ENCODE measurements at regions not wholly inside any gene's neighbourhood (a gene's known extent, or its start where the extent isn't known, plus 50 kb on each side); places are given as distances from the start of the nearest gene placed in this dataset.

DNA sequence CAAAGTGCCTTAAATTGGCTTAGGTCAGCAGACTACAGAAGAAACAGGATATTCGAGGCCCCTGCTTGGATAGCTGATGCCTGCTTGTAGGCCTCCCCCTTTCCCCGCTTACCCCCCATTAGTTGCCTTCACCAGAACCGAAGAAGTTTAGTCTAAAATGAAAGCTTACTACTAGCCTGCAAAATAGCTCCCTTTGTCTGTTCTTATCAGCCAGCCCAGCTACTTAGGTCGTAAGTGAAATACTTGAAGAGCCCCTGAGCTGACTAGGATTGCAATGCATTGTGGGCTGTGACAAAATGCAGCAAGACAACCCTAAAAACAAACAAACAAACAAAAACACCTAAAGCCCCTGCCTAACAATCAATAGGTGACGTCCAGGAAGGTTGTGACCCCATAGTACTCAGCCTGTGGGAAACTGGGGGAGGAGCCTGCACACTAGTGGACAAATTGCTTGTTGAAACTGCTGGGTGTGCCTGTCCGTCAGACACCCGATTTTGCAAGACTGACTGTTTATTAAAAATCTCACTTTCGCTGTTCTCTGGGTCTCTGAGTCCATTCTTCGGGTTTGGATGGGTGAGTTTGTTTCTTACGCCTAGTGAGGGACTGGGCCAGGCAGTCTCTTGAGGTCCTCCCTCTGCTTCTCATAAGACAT, 105.0 kb upstream of the DUSP22 start:
- CTCF ChIA-PET, result interaction anchor here (1.1 to 6.3 kb wide), 4 partner anchors 14 to 338 kb away, joined by 3 to 77 read pairs (median 23); partner anchors contain the start of gene IRF4
- DNase-seq, result no peak
- Mint-ChIP-seq H3K27me3 (no peaks in the 10 kb centered on the region), H3K27ac (no peak overlapping the region), H3K4me3 (no peak overlapping the region), H3K36me3 (no peaks in the 10 kb centered on the region), H3K4me1 (peaks cover 40% of the 10 kb centered on the region), H3K9me3 (no peaks in the 10 kb centered on the region)

DNA sequence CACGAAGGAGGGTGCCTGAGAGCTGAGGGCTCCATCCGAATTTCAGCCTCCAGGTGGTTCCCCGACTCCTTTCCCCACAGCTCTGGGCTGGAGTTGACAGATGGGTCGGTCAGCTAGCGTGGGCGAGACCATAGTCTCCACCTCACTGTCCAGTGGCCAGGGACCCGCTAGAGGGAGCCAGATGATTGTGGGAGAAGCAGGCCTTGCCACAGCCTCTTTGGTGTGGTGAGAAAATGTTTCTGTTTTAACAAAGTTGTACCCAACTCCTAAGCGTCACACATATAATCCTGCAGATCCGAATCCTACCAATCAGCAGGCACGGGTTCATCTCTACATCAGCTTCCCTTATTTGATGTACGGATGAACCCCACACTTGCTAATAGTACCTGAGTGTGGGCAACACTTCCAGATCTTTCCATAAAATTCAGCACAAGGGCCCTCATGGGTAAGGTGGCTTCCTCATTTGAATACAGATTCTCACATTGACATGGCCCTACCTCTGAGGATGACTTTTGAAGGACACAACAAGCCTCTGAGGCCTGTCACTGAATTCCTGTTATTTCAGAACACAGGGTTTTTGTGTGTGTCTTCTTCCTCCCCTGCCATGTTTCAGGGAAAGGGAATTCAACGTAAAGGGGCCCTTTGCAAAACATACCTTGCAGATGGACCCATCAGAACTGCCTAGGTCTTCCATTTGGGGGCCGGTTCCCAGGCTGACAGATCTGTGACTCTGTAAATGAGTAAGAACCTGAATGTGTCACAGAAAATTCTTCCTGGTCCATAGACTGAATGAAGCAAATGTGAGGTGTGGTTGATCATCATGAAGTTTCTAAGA, 103.2 kb upstream of the DUSP22 start:
- Mint-ChIP-seq H3K27me3 (no peaks in the 10 kb centered on the region), H3K36me3 (no peaks in the 10 kb centered on the region), H3K27ac (peak overlapping the region; percentile 56), H3K9me3 (no peaks in the 10 kb centered on the region), H3K4me3 (no peak overlapping the region), H3K4me1 (peaks cover 49% of the 10 kb centered on the region)
- peak; percentile 92 for DNase-seq
- CTCF ChIA-PET, result interaction anchor here (0.6 to 6.3 kb wide), 30 partner anchors 8 to 1194 kb away, joined by 3 to 77 read pairs (median 4); partner anchors contain the start of genes DUSP22 and IRF4

DNA sequence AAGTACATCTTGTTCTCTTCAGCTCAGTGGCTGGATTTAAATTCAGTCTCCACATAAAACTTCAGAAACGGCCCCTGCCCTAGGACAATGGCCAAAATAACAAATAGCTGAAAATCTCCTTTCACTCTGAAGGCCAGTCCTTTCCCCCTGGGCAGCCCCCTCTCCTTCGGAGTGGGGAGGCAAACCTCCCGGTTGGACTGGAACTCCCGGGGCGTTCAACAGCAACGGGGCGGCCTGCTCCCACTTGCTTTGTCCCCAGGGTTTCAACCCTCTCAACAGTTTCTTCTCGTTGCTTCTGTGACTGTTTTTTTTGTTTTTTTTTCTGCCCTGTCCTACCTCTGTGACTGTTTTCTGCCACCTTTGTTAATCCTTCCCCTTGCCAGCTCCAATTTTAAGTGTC, 102.6 kb upstream of the DUSP22 start:
- Mint-ChIP-seq H3K27ac (peak overlapping the region; percentile 56), H3K4me1 (peaks cover 51% of the 10 kb centered on the region), H3K27me3 (no peaks in the 10 kb centered on the region), H3K9me3 (no peaks in the 10 kb centered on the region), H3K4me3 (no peak overlapping the region), H3K36me3 (no peaks in the 10 kb centered on the region)
- no peak for DNase-seq
- CTCF ChIA-PET, result interaction anchor here (0.9 to 6.3 kb wide), 17 partner anchors 9 to 1193 kb away, joined by 3 to 77 read pairs (median 5); partner anchors contain the start of genes DUSP22 and IRF4

DNA sequence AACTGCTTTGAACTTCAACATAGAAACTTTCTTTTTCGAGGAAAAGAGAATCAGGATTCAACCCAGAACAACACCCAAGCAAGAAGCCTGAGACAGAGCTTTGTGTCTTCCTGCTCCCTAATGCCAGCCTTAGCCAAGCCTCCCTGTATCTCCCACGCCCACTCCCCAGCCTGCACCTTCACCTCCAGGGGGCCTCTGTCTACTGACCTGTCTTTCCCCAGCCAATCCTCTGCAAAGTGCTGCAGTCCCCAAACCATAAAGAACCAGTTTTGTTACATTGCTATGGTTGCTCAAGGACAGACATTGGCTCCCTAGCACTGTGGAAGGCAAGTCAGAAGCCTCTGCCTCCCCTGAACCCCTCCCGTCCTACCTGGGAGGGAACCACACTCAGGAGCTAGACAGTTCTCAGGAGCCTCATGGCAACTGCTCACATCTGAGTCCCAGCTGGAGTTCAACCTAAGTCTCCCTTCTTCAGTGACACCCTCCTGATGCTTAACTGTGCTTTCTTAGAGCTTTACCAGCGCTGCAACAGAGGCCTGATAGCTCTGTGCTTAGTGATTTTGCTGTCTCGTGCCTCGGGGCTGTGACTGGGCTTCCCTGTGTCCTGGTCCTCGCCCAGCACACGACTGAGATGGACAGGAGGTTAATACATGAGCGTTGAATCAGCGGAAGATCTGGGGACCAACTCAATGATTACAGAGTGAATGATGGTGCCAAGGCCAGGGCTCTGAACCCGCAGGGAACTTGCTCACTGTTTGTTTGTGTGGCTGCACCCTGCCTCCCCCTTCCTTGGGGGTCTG, 101.5 kb upstream of the DUSP22 start:
- no peak overlapping the region for H3K4me3 Mint-ChIP-seq
- H3K9me3 Mint-ChIP-seq, result no peaks in the 10 kb centered on the region
- CTCF ChIA-PET, result interaction anchor here (0.6 to 6.3 kb wide), 16 partner anchors 9 to 1192 kb away, joined by 3 to 77 read pairs (median 5); partner anchors contain the start of genes DUSP22 and IRF4
- no peaks in the 10 kb centered on the region for H3K36me3 Mint-ChIP-seq
- peak; percentile 48 for DNase-seq
- no peaks in the 10 kb centered on the region for H3K27me3 Mint-ChIP-seq
- peaks cover 62% of the 10 kb centered on the region for H3K4me1 Mint-ChIP-seq
- H3K27ac Mint-ChIP-seq, result no peak overlapping the region

DNA sequence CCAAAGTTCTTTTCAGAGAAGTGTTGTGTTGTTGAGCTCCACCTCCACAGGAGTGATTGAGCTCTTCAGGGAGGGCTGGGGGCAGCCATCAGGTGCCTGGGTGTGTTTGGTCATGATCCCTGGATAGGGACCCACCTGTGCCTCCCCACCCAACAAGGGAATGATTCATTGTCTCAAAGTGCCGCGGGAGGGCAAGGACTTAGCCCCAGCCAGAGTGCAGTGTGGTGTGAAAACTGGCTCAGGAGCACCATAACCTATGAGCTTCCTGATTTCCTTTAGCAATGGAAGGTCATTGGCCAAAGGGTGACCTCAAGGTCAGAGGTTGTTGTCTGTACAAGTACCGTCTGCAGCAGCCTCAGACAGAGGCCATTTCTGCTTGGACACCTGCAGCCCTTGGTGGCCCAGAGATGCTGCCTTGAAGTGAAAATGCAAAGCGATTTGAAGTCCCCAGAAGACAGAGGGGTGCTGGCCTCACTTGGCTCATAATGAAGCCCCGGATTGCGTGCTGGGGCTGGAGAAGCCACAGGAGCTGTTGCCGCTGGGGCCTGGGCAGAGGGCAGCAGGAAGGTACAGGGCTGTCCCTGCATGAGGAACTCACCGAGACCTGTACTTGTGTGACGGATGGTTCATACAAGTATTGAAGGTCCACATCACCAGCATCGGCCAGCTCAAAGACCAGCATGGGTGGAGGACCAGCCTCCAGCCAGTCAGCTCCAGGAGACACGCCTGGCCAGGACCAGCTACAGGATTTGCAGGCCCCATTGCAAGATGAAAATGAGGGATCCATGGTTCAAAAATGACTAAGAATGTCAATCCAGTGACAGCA, 100.6 kb upstream of the DUSP22 start:
- Mint-ChIP-seq H3K27me3 (no peaks in the 10 kb centered on the region), H3K27ac (no peak overlapping the region), H3K9me3 (no peaks in the 10 kb centered on the region), H3K4me1 (peaks cover 71% of the 10 kb centered on the region), H3K4me3 (no peak overlapping the region), H3K36me3 (no peaks in the 10 kb centered on the region)
- CTCF ChIA-PET, result interaction anchor here (0.6 to 6.3 kb wide), 10 partner anchors 8 to 461 kb away, joined by 3 to 77 read pairs (median 5); partner anchors contain the start of gene DUSP22
- DNase-seq, result no peak

DNA sequence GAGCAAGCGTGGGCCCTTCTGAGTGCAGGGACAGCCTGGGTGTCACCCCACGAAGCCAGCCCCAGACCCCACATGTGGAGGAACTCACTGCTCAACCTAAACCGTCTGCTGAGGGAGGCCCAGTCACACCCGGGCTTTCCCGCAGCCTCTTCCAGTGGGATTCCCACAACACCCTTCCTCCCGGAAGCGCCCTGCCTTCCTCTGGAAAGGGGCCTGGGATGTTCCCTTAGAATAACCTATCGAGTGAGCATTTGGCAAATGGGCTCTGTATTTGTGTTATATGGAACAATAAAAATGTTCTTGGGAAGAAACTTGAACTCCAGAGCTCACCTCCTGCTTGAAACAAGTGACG, 100.0 kb upstream of the DUSP22 start:
- H3K9me3 Mint-ChIP-seq, result no peaks in the 10 kb centered on the region
- no peak overlapping the region for H3K27ac Mint-ChIP-seq
- no peaks in the 10 kb centered on the region for H3K27me3 Mint-ChIP-seq
- peaks cover 72% of the 10 kb centered on the region for H3K4me1 Mint-ChIP-seq
- H3K36me3 Mint-ChIP-seq, result no peaks in the 10 kb centered on the region
- DNase-seq, result no peak
- no peak overlapping the region for H3K4me3 Mint-ChIP-seq
- CTCF ChIA-PET, result interaction anchor here (0.6 to 6.3 kb wide), 6 partner anchors 17 to 460 kb away, joined by 3 to 77 read pairs (median 7); no protein-coding TSS in a partner anchor

DNA sequence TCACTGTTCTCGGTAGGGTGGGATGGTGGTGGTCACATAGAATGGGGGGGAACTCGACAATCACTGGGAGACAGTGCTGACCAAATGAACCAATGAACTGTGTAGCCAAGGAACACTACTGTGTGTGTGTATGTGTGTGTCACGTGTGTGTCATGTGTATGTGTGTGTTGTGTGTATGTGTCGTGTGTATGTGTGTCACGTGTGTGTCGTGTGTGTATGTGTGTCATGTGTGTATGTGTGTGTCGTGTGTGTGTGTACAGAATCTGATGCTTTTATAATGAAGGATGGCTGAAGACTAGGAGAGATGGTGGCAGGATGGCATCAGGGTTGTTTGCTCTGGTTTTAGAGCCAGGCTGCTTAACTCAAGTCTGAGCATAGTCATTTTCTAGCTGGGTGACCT, 99.1 kb upstream of the DUSP22 start:
- Mint-ChIP-seq H3K36me3 (no peaks in the 10 kb centered on the region), H3K9me3 (no peaks in the 10 kb centered on the region), H3K4me1 (peaks cover 72% of the 10 kb centered on the region), H3K4me3 (no peak overlapping the region), H3K27me3 (no peaks in the 10 kb centered on the region), H3K27ac (peak overlapping the region; percentile 91)
- DNase-seq, result no peak
- CTCF ChIA-PET, result interaction anchor here (1.0 to 6.3 kb wide), 8 partner anchors 23 to 291 kb away, joined by 3 to 77 read pairs (median 5); no protein-coding TSS in a partner anchor

DNA sequence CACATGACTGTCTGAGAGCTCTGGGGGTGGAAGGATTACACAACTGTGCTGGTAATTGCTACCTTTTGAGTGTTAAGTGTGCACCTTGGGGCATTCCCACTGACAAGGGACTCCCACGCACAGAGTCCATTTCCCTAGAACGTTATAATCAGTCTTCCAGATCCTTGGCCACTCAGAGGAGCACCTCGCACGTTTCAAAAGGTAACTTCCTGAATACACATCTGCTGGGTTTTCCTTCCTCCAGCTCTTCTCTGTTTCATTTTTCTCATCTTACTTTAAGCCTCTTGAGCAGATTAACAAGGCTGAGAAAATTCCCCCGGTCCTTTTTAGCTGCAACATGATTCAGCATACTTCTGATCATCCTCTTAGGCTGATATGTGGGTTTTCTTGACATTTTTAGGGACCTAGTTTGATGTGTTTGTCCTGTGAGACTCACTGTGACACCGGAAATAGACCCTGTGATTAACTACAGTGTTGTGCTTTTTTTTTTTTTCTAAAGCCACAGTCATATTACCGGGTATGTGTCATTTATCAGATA, 98.4 kb upstream of the DUSP22 start:
- H3K9me3 Mint-ChIP-seq, result no peaks in the 10 kb centered on the region
- peak overlapping the region; percentile 13 for H3K4me3 Mint-ChIP-seq
- peak overlapping the region; percentile 91 for H3K27ac Mint-ChIP-seq
- H3K36me3 Mint-ChIP-seq, result no peaks in the 10 kb centered on the region
- H3K4me1 Mint-ChIP-seq, result peaks cover 67% of the 10 kb centered on the region
- CTCF ChIA-PET, result interaction anchor here (0.7 to 4.1 kb wide), 8 partner anchors 23 to 291 kb away, joined by 3 to 21 read pairs (median 4); no protein-coding TSS in a partner anchor
- H3K27me3 Mint-ChIP-seq, result no peaks in the 10 kb centered on the region
- peak; percentile 33 for DNase-seq

DNA sequence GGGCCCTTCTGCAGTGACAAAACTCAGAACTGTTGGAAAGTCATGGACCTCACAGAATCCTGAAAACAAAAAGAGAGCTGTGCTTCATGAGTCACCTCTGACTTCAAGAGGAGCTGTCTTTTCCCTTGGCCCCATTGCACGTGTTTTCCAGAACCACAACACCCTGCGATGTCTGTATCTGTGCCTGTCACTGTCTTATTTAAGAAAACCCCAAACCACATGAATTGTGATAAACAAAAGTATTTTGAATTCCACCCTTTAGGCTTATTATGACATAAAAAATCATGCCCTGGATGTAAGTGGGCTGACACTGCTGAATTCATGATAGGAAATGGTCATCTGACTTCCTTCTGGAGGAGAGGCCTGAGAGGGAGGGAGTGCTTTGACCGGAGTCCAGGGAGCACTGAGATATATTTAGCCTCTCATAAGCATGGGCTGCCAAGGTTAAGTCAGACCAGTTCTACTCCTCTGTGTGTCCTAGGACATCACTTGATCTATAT, 96.4 kb upstream of the DUSP22 start:
- Mint-ChIP-seq H3K4me3 (no peak overlapping the region), H3K36me3 (no peaks in the 10 kb centered on the region), H3K9me3 (no peaks in the 10 kb centered on the region), H3K27ac (peak overlapping the region; percentile 79), H3K4me1 (peaks cover 47% of the 10 kb centered on the region), H3K27me3 (peaks cover 7% of the 10 kb centered on the region)
- CTCF ChIA-PET, result interaction anchor here (1.0 to 1.4 kb wide), 5 partner anchors 20 to 144 kb away, joined by 3 to 9 read pairs (median 5); partner anchors contain the start of gene DUSP22
- DNase-seq, result peak; percentile 69

DNA sequence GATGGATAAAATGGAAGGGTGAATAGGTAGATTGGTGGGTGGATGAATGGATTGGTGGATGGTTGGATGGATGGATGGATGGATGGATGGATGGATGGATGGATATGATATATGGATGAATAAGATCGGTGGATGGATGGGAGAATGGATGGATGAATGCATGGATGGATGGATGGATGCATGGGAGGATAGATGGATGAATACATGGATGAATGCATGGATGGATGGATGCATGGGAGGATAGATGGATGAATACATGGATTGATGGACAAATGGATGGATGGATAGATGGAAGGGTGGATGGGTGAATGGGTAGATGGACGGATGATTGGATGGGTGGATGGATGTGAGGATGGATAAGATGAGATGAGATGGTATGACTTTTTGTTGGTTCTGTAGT, 95.7 kb upstream of the DUSP22 start:
- Mint-ChIP-seq H3K4me1 (peaks cover 41% of the 10 kb centered on the region), H3K27me3 (peaks cover 7% of the 10 kb centered on the region), H3K27ac (no peak overlapping the region), H3K36me3 (no peaks in the 10 kb centered on the region), H3K4me3 (no peak overlapping the region), H3K9me3 (no peaks in the 10 kb centered on the region)
- CTCF ChIA-PET, result no interaction called here
- DNase-seq, result no peak

DNA sequence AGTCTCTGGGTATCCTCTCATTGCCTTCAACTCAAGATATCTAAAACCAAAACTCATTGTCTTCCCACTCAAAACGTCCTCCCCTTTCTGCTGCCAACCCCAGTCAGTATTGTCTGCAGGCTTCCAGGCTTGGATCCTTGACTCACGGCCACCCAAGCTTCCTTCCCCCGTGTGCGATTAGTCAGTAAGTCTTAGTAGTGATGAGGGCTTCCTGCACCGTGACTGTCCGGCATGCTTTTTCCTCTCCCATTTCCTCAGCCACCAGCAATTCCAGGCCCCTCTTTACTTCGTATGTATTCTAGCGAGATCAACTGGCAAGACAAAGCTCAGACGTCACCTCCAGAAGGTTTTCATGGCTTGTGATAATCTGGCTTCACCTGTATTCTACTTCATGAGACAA, 88.6 kb upstream of the DUSP22 start:
- no peaks in the 10 kb centered on the region for H3K36me3 Mint-ChIP-seq
- H3K27me3 Mint-ChIP-seq, result peaks cover 41% of the 10 kb centered on the region
- CTCF ChIA-PET, result no interaction called here
- no peak overlapping the region for H3K27ac Mint-ChIP-seq
- no peak for DNase-seq
- H3K9me3 Mint-ChIP-seq, result no peaks in the 10 kb centered on the region
- no peak overlapping the region for H3K4me3 Mint-ChIP-seq
- peaks cover 13% of the 10 kb centered on the region for H3K4me1 Mint-ChIP-seq

DNA sequence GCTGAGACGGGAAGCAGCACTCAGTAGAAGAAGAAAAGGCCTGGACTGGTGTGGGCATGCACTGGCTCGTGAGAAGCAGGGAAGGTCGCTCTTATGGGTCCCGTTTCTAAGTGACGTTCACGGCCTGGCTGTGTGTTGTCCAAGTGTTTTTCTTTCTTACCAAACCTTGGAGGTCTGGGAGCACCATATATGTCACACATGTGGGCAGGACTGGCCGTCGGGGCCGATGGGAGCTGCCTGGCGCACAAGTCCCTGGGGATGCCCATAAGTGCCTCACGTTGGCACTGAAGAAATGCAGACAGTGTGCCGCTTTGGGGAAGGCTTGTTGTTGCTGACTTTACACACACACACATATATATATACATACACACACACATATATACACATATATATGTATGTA, 86.0 kb upstream of the DUSP22 start:
- peaks cover 42% of the 10 kb centered on the region for H3K27me3 Mint-ChIP-seq
- peaks cover 36% of the 10 kb centered on the region for H3K4me1 Mint-ChIP-seq
- no peaks in the 10 kb centered on the region for H3K36me3 Mint-ChIP-seq
- no peak overlapping the region for H3K4me3 Mint-ChIP-seq
- H3K9me3 Mint-ChIP-seq, result no peaks in the 10 kb centered on the region
- CTCF ChIA-PET, result interaction anchor here (1.0 to 1.1 kb wide), 2 partner anchors 17 to 50 kb away, joined by 3 read pairs; no protein-coding TSS in a partner anchor
- no peak for DNase-seq
- no peak overlapping the region for H3K27ac Mint-ChIP-seq

DNA sequence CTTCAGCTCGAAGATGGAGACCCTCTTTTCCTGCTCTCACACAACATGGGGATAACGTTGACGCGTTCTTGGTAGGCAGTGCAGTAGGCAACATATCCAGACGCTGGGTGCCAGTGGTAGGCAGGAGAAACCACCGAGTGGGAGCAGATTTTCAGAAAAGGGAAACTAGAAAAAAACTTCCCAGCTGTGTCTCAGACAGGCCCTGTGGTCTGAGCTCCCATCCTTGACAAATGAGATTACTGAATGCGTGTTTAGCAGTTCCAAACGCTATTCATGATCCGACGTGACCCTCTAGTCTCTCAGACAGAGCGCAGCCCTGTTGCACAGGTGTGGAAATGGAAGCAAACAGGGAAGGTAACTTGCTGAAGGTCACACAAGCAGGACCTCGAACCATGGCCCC, 83.9 kb upstream of the DUSP22 start:
- Mint-ChIP-seq H3K4me1 (peaks cover 34% of the 10 kb centered on the region), H3K4me3 (no peak overlapping the region), H3K27me3 (peaks cover 40% of the 10 kb centered on the region), H3K27ac (no peak overlapping the region), H3K9me3 (peaks cover 3% of the 10 kb centered on the region), H3K36me3 (peaks cover 2% of the 10 kb centered on the region)
- CTCF ChIA-PET, result interaction anchor here (0.8 kb wide), 1 partner anchor 20 kb away, joined by 4 read pairs; no protein-coding TSS in a partner anchor
- DNase-seq, result no peak

Data from activated naive CD4-positive, alpha-beta T cell treated with anti-CD3 and anti-CD28 coated beads, Interleukin-2, amount 10 ng/mL, durations not matched to agents 7 days and 5 days (primary cell).